Epidermal melanocyte (primary cell): ENCODE measurements at regions not wholly inside any gene's neighbourhood (a gene's known extent, or its start where the extent isn't known, plus 50 kb on each side); places are given as distances from the start of the nearest gene placed in this dataset.

Experiments used
- DNase-seq: peaks from one replicate; pipeline ENCODE4 v3.0.0; 2011; ENCODE audit warnings: low spot score; ENCODE audit not compliant: insufficient read length

GRCh38 chr10:106520698-106521097 is 643.8 kb downstream of the SORCS1 start:
- no peak for DNase-seq

GRCh38 chr10:106519376-106520030 is 645.0 kb downstream of the SORCS1 start:
- DNase-seq: no peak

GRCh38 chr10:106515206-106515790 is 649.2 kb downstream of the SORCS1 start:
- no peak for DNase-seq

- DNase-seq: no peak
These were observed 651.1 kb downstream of the SORCS1 start for GRCh38 chr10:106513352-106513771.

- no peak for DNase-seq
These were observed 652.6 kb downstream of the SORCS1 start for GRCh38 chr10:106511917-106512316.

- DNase-seq: no peak
These were observed 655.6 kb downstream of the SORCS1 start for GRCh38 chr10:106508950-106509349.

GRCh38 chr10:106506526-106507283 is 657.8 kb downstream of the SORCS1 start:
- DNase-seq: no peak

GRCh38 chr10:106504536-106504935 is 660.0 kb downstream of the SORCS1 start:
- DNase-seq: no peak

GRCh38 chr10:106502641-106503040 is 661.9 kb downstream of the SORCS1 start:
- DNase-seq: no peak

GRCh38 chr10:106500925-106501525 is 663.5 kb downstream of the SORCS1 start:
- no peak for DNase-seq

GRCh38 chr10:106500041-106500924 is 664.2 kb downstream of the SORCS1 start:
- DNase-seq: no peak

- DNase-seq: no peak
These were observed 665.1 kb downstream of the SORCS1 start for GRCh38 chr10:106499448-106499847.

GRCh38 chr10:106498675-106499074 is 665.8 kb downstream of the SORCS1 start:
- DNase-seq: no peak

GRCh38 chr10:106495931-106496330 is 668.6 kb downstream of the SORCS1 start:
- no peak for DNase-seq

- DNase-seq: no peak
These were observed 670.8 kb downstream of the SORCS1 start for GRCh38 chr10:106493751-106494150.

- no peak for DNase-seq
These were observed 671.3 kb downstream of the SORCS1 start for GRCh38 chr10:106493226-106493625.

GRCh38 chr10:106487726-106488125 is 676.8 kb downstream of the SORCS1 start:
- DNase-seq: no peak

GRCh38 chr10:106481598-106482275 is 682.8 kb downstream of the SORCS1 start:
- DNase-seq: no peak

GRCh38 chr10:106479636-106480035 is 684.9 kb downstream of the SORCS1 start:
- DNase-seq: no peak

- no peak for DNase-seq
These were observed 689.6 kb downstream of the SORCS1 start for GRCh38 chr10:106474876-106475275.
